GM21529 (cell line): ENCODE measurements at regions not wholly inside any gene's neighbourhood (a gene's known extent, or its start where the extent isn't known, plus 50 kb on each side); places are given as distances from the start of the nearest gene placed in this dataset.

Experiments used
- ATAC-seq: cut with Tn5 transposase; IDR thresholded peaks from one replicate; pipeline ENCODE4 v1.9.1; 2021; ENCODE audit not compliant: unreplicated experiment

GRCh38 chr11:13062115-13062514 is 53.0 kb downstream of the RASSF10 start:
- ATAC-seq, result no peak

- no peak for ATAC-seq
Observed at GRCh38 chr11:13064593-13064992, 55.5 kb downstream of the RASSF10 start.

GRCh38 chr11:13065200-13065787 is 56.2 kb downstream of the RASSF10 start:
- ATAC-seq, result no peak

GRCh38 chr11:13068211-13068610 is 59.1 kb downstream of the RASSF10 start:
- no peak for ATAC-seq

- ATAC-seq, result no peak
Observed at GRCh38 chr11:13073119-13073981, 64.2 kb downstream of the RASSF10 start.

- no peak for ATAC-seq
Observed at GRCh38 chr11:13074714-13075464, 65.8 kb downstream of the RASSF10 start.

GRCh38 chr11:13076961-13077360 is 67.8 kb downstream of the RASSF10 start:
- no peak for ATAC-seq

GRCh38 chr11:13080861-13081260 is 71.7 kb downstream of the RASSF10 start:
- no peak for ATAC-seq

- no peak for ATAC-seq
Observed at GRCh38 chr11:13082588-13082987, 73.5 kb downstream of the RASSF10 start.

- ATAC-seq, result no peak
Observed at GRCh38 chr11:13090228-13090708, 81.2 kb downstream of the RASSF10 start.

- no peak for ATAC-seq
Observed at GRCh38 chr11:13091373-13091772, 82.3 kb downstream of the RASSF10 start.

- no peak for ATAC-seq
Observed at GRCh38 chr11:13091804-13092203, 82.7 kb downstream of the RASSF10 start.

GRCh38 chr11:13094930-13095687 is 86.0 kb downstream of the RASSF10 start:
- no peak for ATAC-seq

- no peak for ATAC-seq
Observed at GRCh38 chr11:13098063-13098462, 88.9 kb downstream of the RASSF10 start.

GRCh38 chr11:13098616-13099289 is 89.6 kb downstream of the RASSF10 start:
- ATAC-seq, result no peak

- ATAC-seq, result no peak
Observed at GRCh38 chr11:13101644-13102512, 92.8 kb downstream of the RASSF10 start.

GRCh38 chr11:13102513-13102840 is 93.4 kb downstream of the RASSF10 start:
- ATAC-seq, result no peak

GRCh38 chr11:13102865-13103539 is 93.9 kb downstream of the RASSF10 start:
- ATAC-seq, result no peak

GRCh38 chr11:13103962-13104554 is 94.9 kb downstream of the RASSF10 start:
- no peak for ATAC-seq
